HCT116 (cell line): ENCODE measurements at regions not wholly inside any gene's neighbourhood (a gene's known extent, or its start where the extent isn't known, plus 50 kb on each side); places are given as distances from the start of the nearest gene placed in this dataset.

Experiments used
- ELF1 ChIP-seq: IDR thresholded peaks from 2 replicates; pipeline ENCODE4 v1.6.1; 2012; ENCODE audit warnings: low read depth, borderline replicate concordance
- POLR2A ChIP-seq: IDR thresholded peaks from 2 replicates; pipeline ENCODE4 v1.7.0; 2011; ENCODE audit warnings: borderline replicate concordance; ENCODE audit not compliant: insufficient read depth, insufficient read length; ENCODE audit errors: extremely low read depth
- POLR2AphosphoS5 ChIP-seq: IDR thresholded peaks from 2 replicates; pipeline ENCODE4 v1.6.1; 2011; ENCODE audit warnings: mild to moderate bottlenecking, low read depth, low read length, moderate library complexity
- SP1 ChIP-seq: IDR thresholded peaks from 2 replicates; pipeline ENCODE4 v1.6.1; 2012; ENCODE audit warnings: low read depth
- TF ChIP-seq, protein P1 (sequence below), 3 experiments: fragments of 200-600 bp in 1 of 3; sonication (generic) in 1 of 3; IDR thresholded peaks in 2 of 3; conservative IDR thresholded peaks in 1 of 3; 2 replicates each; pipeline ENCODE4 v1.5.1; 2012 to 2017; ENCODE audit warnings: low read depth in 2 of 3, low read length in 2 of 3, antibody characterized with exemption in 1 of 3, borderline replicate concordance in 1 of 3, control low read depth in 1 of 3, mild to moderate bottlenecking in 1 of 3, mixed read lengths in 1 of 3, mixed run types in 1 of 3, moderate library complexity in 1 of 3; ENCODE audit not compliant: insufficient read depth in 1 of 3

DNA sequence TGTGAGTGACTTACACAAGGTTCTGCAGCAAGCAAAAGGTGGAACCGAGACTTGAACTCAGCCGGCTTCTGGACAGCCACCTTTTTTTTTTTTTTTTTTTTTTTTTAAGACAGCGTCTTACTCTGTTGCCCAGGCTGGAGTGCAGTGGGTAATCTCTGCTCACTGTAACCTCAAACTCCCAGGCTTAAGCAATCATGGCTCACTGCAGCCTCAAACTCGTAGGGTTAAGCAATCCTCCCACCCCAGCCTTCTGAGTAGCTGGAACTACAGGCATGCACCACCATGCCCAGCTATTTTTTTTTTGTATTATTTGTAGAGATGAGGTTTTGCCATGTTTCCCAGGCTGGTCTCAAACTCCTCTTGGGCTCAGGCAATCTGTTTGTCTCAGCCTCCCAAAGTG, 55.2 kb upstream of the GOT2 start:
- TF ChIP-seq, protein P1, sequence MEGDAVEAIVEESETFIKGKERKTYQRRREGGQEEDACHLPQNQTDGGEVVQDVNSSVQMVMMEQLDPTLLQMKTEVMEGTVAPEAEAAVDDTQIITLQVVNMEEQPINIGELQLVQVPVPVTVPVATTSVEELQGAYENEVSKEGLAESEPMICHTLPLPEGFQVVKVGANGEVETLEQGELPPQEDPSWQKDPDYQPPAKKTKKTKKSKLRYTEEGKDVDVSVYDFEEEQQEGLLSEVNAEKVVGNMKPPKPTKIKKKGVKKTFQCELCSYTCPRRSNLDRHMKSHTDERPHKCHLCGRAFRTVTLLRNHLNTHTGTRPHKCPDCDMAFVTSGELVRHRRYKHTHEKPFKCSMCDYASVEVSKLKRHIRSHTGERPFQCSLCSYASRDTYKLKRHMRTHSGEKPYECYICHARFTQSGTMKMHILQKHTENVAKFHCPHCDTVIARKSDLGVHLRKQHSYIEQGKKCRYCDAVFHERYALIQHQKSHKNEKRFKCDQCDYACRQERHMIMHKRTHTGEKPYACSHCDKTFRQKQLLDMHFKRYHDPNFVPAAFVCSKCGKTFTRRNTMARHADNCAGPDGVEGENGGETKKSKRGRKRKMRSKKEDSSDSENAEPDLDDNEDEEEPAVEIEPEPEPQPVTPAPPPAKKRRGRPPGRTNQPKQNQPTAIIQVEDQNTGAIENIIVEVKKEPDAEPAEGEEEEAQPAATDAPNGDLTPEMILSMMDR (IDR thresholded peaks at IDR 0.05 in 2 of 3, conservative IDR thresholded peaks at IDR 0.05 in 1 of 3; ENCODE audit: borderline replicate concordance in 1 of 3, insufficient read depth in 1 of 3, low read depth in 2 of 3, low read length in 2 of 3): no peak
- TF ChIP-seq ELF1 (no peak), POLR2AphosphoS5 (no peak), POLR2A (no peak), SP1 (no peak)
